ENCODE measurements at regions not wholly inside any gene's neighbourhood (a gene's known extent, or its start where the extent isn't known, plus 50 kb on each side); places are given as distances from the start of the nearest gene placed in this dataset.

DNA sequence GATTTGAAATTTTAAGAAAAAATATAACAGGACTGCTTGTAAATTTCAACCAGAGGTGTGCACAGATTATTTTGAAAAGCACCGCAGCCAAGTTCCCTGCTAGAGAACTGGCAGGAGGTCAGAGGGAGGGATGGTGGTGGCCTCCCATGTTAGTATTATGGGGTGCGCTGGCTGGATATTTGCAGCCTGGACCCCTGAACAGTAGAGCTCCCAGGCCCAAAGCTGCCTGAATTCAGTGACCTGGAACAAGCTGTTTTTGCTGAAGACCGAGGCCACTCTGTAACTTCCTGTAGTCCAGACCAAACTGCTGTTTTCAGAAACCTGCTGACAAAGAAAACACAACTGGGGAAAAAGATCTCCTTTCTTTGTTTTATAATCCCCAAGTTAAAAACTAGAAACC is 314.3 kb downstream of the TNS1 start:
- TF ChIP-seq FOXA1 (IDR thresholded peaks at IDR 0.05) (no peak), NFRKB (IDR thresholded peaks at IDR 0.05) (no peak), HDGF (IDR thresholded peaks at IDR 0.05; ENCODE audit: borderline replicate concordance) (no peak), BHLHE40 (IDR thresholded peaks at IDR 0.05; ENCODE audit: borderline replicate concordance) (no peak), FOXK2 (IDR thresholded peaks at IDR 0.05) (no peak), FOXM1 (IDR thresholded peaks at IDR 0.05; ENCODE audit: borderline replicate concordance) (no peak), SP1 (IDR thresholded peaks at IDR 0.05) (no peak)

Data from HEK293T (cell line).